NCI-H345 treated with DMSO at 0.1 percent for 48 hours (cell line): ENCODE measurements at regions not wholly inside any gene's neighbourhood (a gene's known extent, or its start where the extent isn't known, plus 50 kb on each side); places are given as distances from the start of the nearest gene placed in this dataset.

ENCODE experiments used
- DNase-seq: peaks from one replicate; lab custom pipeline; 2025; ENCODE audit not compliant: unreplicated experiment; lab: John Stamatoyannopoulos, UW

GRCh38 chr7:85733169-85733915, 546.5 kb upstream of the SEMA3D start:
- no peak for DNase-seq

- no peak for DNase-seq
These were observed 543.2 kb upstream of the SEMA3D start for GRCh38 chr7:85730012-85730411.

- no peak for DNase-seq
These were observed 538.2 kb upstream of the SEMA3D start for GRCh38 chr7:85725026-85725425.

GRCh38 chr7:85719981-85720953, 533.4 kb upstream of the SEMA3D start:
- no peak for DNase-seq

GRCh38 chr7:85716353-85716752, 529.5 kb upstream of the SEMA3D start:
- no peak for DNase-seq

- DNase-seq: no peak
These were observed 528.1 kb upstream of the SEMA3D start for GRCh38 chr7:85714951-85715350.

GRCh38 chr7:85714043-85714578, 527.3 kb upstream of the SEMA3D start:
- DNase-seq: no peak

GRCh38 chr7:85713171-85713570, 526.3 kb upstream of the SEMA3D start:
- no peak for DNase-seq

- DNase-seq: no peak
These were observed 525.0 kb upstream of the SEMA3D start for GRCh38 chr7:85711894-85712293.

- no peak for DNase-seq
These were observed 524.1 kb upstream of the SEMA3D start for GRCh38 chr7:85710960-85711359.

- no peak for DNase-seq
These were observed 521.4 kb upstream of the SEMA3D start for GRCh38 chr7:85708221-85708620.

- DNase-seq: no peak
These were observed 518.2 kb upstream of the SEMA3D start for GRCh38 chr7:85705076-85705475.

GRCh38 chr7:85703251-85704010, 516.6 kb upstream of the SEMA3D start:
- DNase-seq: no peak

GRCh38 chr7:85702348-85702747, 515.5 kb upstream of the SEMA3D start:
- DNase-seq: no peak

- DNase-seq: no peak
These were observed 512.6 kb upstream of the SEMA3D start for GRCh38 chr7:85699482-85699881.

GRCh38 chr7:85695533-85695932, 508.7 kb upstream of the SEMA3D start:
- DNase-seq: no peak

GRCh38 chr7:85695041-85695440, 508.2 kb upstream of the SEMA3D start:
- no peak for DNase-seq

- DNase-seq: no peak
These were observed 506.5 kb upstream of the SEMA3D start for GRCh38 chr7:85693326-85693725.

GRCh38 chr7:85688712-85689111, 501.9 kb upstream of the SEMA3D start:
- DNase-seq: no peak

GRCh38 chr7:85686401-85687181, 499.7 kb upstream of the SEMA3D start:
- DNase-seq: no peak
